ENCODE measurements at regions not wholly inside any gene's neighbourhood (a gene's known extent, or its start where the extent isn't known, plus 50 kb on each side); places are given as distances from the start of the nearest gene placed in this dataset.

DNA sequence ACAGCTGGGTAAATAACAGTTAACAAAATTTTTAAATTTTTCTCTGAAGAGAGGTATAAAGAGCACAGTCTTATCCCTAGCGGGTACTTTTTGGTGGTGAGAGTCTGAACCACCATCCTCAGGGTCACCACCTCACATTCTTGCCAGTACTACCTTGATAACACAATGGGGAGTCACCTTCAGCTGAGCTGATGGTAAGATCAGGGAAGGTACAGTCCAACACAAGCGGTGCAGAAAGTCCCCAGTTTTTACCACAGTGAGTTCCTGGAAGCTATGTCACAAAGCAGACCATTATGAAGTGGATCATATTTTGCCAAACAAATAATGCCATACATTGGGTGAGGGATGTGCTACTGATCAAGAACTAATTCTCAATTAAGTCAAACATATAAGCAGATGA is 176.9 kb downstream of the FASLG start:
- TF ChIP-seq EZH2 (IDR thresholded peaks at IDR 0.05; ENCODE audit: borderline replicate concordance, low read length) (no peak), CTCF (IDR thresholded peaks at IDR 0.05; ENCODE audit: low read length) (no peak)
